ENCODE measurements at regions not wholly inside any gene's neighbourhood (a gene's known extent, or its start where the extent isn't known, plus 50 kb on each side); places are given as distances from the start of the nearest gene placed in this dataset.

DNA sequence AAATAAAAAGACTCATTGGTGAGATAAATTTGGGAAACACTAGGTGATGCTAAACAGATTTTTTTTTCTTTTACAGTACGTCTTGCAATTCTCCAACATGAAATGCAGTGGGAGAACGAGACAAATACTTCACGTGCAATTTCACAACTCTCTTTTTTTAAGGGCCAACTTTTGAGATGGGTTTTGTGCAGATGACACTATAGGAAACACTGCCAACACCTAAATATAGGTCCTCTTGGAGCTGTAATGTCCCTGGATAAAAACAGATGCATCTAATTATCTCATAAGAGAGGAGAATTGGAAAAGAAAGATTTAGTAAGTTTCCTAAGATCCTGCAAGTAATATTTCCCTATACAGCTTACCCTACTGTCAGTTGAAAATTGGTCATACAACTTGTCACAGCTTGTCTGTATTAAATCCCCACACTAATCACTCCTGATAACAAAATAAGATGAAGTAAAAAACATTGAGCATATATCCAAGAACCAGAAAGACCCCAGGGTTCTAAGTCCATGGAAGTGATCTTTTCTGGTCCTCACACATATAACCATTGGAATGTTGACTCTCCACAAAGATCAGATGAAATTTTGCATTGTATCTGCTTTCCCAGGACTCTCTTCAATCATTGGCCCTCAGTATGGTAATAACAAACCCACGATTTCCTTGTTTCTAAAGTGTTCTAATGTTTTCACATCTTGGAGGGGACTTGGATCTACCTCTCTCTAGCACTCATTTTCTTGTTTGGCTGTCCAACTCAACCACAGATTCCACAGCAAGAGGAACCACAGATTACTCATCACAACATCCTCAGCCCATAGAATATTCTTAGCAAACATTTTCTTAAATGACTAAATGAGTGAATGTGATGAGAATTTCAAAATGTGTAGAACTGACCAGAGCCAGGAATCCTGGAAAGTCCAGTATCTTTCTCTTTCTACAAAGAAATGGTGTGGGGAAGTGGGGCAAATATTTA is 769.4 kb upstream of the USP15 start:
- TF ChIP-seq EZH2 (IDR thresholded peaks at IDR 0.05; ENCODE audit: borderline replicate concordance): no peak
- no peak for TF ChIP-seq EZH2phosphoT487 (IDR thresholded peaks at IDR 0.05; ENCODE audit: low read depth, severe bottlenecking, unreplicated experiment)

All from hepatocyte (in vitro differentiated cells).